Mesothelial cell of epicardium (in vitro differentiated cells): ENCODE measurements at regions not wholly inside any gene's neighbourhood (a gene's known extent, or its start where the extent isn't known, plus 50 kb on each side); places are given as distances from the start of the nearest gene placed in this dataset.

ENCODE experiments used
- DNase-seq, 2 experiments: peaks; one replicate each; pipeline ENCODE4 v3.0.0; 2021; ENCODE audit warnings: low spot score in 2 of 2; ENCODE audit not compliant: unreplicated experiment in 2 of 2
- H3K27ac Mint-ChIP-seq: 2 replicates; pipeline ENCODE4 v1.8.0; 2021; ENCODE audit warnings: mixed read lengths
- H3K27me3 Mint-ChIP-seq: 2 replicates; pipeline ENCODE4 v1.8.0; 2021; ENCODE audit warnings: low read depth, mixed read lengths
- H3K36me3 Mint-ChIP-seq: 2 replicates; pipeline ENCODE4 v1.8.0; 2021; ENCODE audit warnings: mixed read lengths
- H3K4me1 Mint-ChIP-seq: 2 replicates; pipeline ENCODE4 v1.8.0; 2021; ENCODE audit warnings: mixed read lengths
- H3K4me3 Mint-ChIP-seq: 2 replicates; pipeline ENCODE4 v1.8.0; 2021; ENCODE audit warnings: mild to moderate bottlenecking, moderate library complexity, mixed read lengths
- H3K9me3 Mint-ChIP-seq: 2 replicates; pipeline ENCODE4 v1.8.0; 2021; ENCODE audit warnings: mixed read lengths
- TF ChIP-seq, protein P1 (sequence below): fragments of 200-600 bp; sonication (generic); IDR thresholded peaks from one replicate; pipeline ENCODE4 v1.5.0; 2021; ENCODE audit warnings: antibody characterized with exemption; ENCODE audit not compliant: unreplicated experiment

DNA sequence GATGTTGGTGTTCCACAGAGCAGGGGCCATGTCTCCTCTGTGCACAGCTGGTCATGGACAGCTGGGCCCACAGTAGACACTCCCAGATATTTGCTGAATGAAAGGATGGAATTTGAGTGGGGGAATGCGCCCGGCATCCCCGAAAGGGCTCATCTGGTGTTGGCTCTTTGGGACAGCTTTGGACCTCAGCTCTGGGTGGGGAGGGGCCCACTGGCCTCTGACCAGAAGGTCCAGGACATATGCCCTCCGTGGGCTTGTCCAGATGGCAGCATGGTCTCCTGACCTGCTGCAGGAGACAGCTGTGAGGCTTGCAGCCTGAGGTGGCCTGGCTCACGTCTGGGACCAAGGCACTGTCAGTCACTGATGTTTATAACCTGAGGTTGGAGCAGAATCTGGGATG lies 160.4 kb upstream of the AJAP1 start:
- H3K4me3 Mint-ChIP-seq: no peak overlapping the region
- no peak for DNase-seq
- H3K27ac Mint-ChIP-seq: no peak overlapping the region
- H3K4me1 Mint-ChIP-seq: no peaks in the 10 kb centered on the region
- H3K27me3 Mint-ChIP-seq: peaks cover 13% of the 10 kb centered on the region
- TF ChIP-seq, protein P1, sequence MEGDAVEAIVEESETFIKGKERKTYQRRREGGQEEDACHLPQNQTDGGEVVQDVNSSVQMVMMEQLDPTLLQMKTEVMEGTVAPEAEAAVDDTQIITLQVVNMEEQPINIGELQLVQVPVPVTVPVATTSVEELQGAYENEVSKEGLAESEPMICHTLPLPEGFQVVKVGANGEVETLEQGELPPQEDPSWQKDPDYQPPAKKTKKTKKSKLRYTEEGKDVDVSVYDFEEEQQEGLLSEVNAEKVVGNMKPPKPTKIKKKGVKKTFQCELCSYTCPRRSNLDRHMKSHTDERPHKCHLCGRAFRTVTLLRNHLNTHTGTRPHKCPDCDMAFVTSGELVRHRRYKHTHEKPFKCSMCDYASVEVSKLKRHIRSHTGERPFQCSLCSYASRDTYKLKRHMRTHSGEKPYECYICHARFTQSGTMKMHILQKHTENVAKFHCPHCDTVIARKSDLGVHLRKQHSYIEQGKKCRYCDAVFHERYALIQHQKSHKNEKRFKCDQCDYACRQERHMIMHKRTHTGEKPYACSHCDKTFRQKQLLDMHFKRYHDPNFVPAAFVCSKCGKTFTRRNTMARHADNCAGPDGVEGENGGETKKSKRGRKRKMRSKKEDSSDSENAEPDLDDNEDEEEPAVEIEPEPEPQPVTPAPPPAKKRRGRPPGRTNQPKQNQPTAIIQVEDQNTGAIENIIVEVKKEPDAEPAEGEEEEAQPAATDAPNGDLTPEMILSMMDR: no peak
- H3K36me3 Mint-ChIP-seq: no peaks in the 10 kb centered on the region
- H3K9me3 Mint-ChIP-seq: no peaks in the 10 kb centered on the region

DNA sequence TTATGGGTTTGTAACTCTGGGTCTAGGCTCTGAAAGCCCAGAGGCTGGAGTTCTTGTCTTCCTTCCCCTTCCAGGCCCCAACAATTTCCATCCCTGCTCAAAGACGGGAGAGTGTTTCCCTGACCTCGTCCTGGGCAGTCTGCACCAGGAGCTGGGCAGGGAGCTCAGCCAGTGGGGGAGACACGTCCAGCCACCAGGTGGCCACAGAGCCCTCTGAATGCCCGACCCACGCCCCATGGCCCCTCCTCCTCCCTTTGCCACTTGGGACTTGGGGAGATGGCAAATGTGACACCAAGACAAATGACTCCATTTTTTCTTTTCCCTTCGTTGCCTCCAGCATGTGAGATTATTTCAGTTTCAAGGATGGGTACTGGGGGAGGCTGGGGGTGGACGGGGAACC lies 159.9 kb upstream of the AJAP1 start:
- Mint-ChIP-seq H3K4me3 (no peak overlapping the region), H3K27ac (no peak overlapping the region), H3K27me3 (peaks cover 13% of the 10 kb centered on the region), H3K9me3 (no peaks in the 10 kb centered on the region), H3K36me3 (no peaks in the 10 kb centered on the region), H3K4me1 (no peaks in the 10 kb centered on the region)
- TF ChIP-seq, protein P1: no peak
- DNase-seq: no peak

DNA sequence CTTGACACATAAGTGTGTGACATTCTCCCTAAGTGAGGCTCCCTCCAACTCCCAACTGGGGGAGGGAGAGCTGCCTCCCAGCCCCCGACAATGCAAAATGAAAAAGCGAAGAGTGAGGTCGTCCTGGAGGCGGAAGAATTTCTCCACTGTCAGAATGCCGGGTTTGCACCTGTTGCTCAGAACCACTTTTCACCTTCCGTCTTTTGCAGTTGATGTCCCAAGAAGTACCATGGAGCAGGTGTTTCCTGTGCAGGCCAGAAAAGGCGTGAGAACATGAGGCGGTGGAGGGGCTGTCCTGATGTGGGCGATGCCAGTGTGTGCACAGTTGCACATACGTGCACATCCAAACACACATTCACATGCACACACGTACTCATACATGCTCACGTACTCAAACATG lies 158.6 kb upstream of the AJAP1 start:
- Mint-ChIP-seq H3K36me3 (no peaks in the 10 kb centered on the region), H3K27ac (no peak overlapping the region), H3K4me1 (no peaks in the 10 kb centered on the region), H3K9me3 (no peaks in the 10 kb centered on the region), H3K27me3 (peaks cover 14% of the 10 kb centered on the region), H3K4me3 (no peak overlapping the region)
- no peak for DNase-seq
- TF ChIP-seq, protein P1: no peak

DNA sequence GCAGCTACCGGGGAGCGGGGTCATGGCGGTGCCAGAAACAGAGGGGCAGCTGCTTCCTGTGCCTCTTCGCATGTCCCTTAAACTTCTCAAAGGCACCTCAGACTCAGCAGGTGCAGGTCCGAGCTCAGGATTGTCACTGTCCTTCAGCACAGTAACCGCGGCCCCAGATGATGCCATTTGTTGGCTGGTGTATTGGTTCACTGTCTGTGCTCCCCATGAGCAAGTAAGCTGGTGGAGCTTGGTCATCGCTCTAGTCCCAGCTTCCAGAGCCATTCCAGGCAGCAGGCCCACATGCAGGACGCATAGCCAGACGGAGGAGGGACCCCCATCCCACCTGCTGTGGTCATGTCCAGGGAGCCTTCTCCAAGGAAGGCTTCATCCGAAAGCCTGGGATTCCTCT lies 154.0 kb upstream of the AJAP1 start:
- Mint-ChIP-seq H3K4me3 (no peak overlapping the region), H3K4me1 (no peaks in the 10 kb centered on the region), H3K27me3 (peaks cover 13% of the 10 kb centered on the region), H3K36me3 (no peaks in the 10 kb centered on the region), H3K27ac (no peak overlapping the region), H3K9me3 (no peaks in the 10 kb centered on the region)
- DNase-seq: no peak
- TF ChIP-seq, protein P1: no peak

DNA sequence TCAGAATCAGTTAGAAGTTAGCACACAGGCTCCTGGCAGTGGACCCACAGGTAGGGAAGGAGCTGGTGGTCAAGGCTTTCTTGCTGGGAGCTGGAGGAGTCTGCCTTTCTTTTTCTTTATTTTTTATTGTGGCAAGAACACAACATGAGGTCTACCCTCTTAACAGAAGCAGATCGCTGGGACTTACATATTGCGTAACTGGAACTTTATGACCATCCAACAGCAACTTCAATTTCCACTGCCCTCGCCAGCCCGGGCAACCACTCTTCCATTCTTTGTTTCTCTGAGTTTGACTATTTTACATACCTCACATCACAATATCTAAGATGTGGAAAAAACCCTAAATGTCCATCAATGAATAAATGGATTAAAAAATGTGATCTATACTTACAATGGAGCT lies 147.8 kb upstream of the AJAP1 start:
- no peak overlapping the region for H3K27ac Mint-ChIP-seq
- no peaks in the 10 kb centered on the region for H3K4me1 Mint-ChIP-seq
- H3K27me3 Mint-ChIP-seq: peaks cover 16% of the 10 kb centered on the region
- DNase-seq: no peak
- H3K36me3 Mint-ChIP-seq: no peaks in the 10 kb centered on the region
- TF ChIP-seq, protein P1: no peak
- no peaks in the 10 kb centered on the region for H3K9me3 Mint-ChIP-seq
- H3K4me3 Mint-ChIP-seq: no peak overlapping the region

DNA sequence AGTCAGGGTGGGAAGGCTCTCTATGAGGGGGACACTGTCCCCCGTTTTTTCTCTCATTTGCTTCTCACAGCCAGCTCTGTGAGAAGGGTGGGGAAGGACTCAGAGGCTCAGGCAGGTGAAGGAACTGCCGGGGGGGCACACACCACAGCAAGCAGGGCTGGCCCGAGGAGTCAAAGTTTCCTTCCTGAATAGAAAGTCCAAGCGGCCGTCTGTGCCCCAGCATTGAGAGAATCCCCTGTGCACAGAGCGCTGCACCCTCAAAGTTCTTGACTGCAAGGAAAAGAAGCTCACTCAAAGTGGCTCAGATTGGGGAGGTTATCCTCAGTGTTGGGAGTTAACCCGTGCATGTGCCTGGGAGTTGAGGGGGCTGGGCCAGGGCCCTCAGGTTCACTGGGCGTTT lies 145.2 kb upstream of the AJAP1 start:
- no peak for DNase-seq
- H3K27me3 Mint-ChIP-seq: peaks cover 8% of the 10 kb centered on the region
- H3K4me1 Mint-ChIP-seq: peaks cover 12% of the 10 kb centered on the region
- H3K36me3 Mint-ChIP-seq: no peaks in the 10 kb centered on the region
- no peak overlapping the region for H3K4me3 Mint-ChIP-seq
- no peaks in the 10 kb centered on the region for H3K9me3 Mint-ChIP-seq
- no peak overlapping the region for H3K27ac Mint-ChIP-seq
- TF ChIP-seq, protein P1: no peak
